ENCODE measurements at regions not wholly inside any gene's neighbourhood (a gene's known extent, or its start where the extent isn't known, plus 50 kb on each side); places are given as distances from the start of the nearest gene placed in this dataset.

- DNase-seq (ENCODE audit: low read depth, low spot score), result no peak
Observed at GRCh38 chr11:32265911-32266310, 169.4 kb downstream of the WT1 start.

GRCh38 chr11:32266601-32267000 is 168.7 kb downstream of the WT1 start:
- no peak for DNase-seq (ENCODE audit: low read depth, low spot score)

GRCh38 chr11:32267679-32268187 is 167.6 kb downstream of the WT1 start:
- DNase-seq (ENCODE audit: low read depth, low spot score), result no peak

- no peak for DNase-seq (ENCODE audit: low read depth, low spot score)
Observed at GRCh38 chr11:32273931-32274330, 161.4 kb downstream of the WT1 start.

- DNase-seq (ENCODE audit: low read depth, low spot score), result no peak
Observed at GRCh38 chr11:32279672-32280071, 155.7 kb downstream of the WT1 start.

GRCh38 chr11:32280339-32280738 is 155.0 kb downstream of the WT1 start:
- no peak for DNase-seq (ENCODE audit: low read depth, low spot score)

- DNase-seq (ENCODE audit: low read depth, low spot score), result no peak
Observed at GRCh38 chr11:32288276-32288675, 147.1 kb downstream of the WT1 start.

GRCh38 chr11:32289701-32290100 is 145.6 kb downstream of the WT1 start:
- DNase-seq (ENCODE audit: low read depth, low spot score), result no peak

- DNase-seq (ENCODE audit: low read depth, low spot score), result no peak
Observed at GRCh38 chr11:32290783-32291182, 144.6 kb downstream of the WT1 start.

- DNase-seq (ENCODE audit: low read depth, low spot score), result no peak
Observed at GRCh38 chr11:32297611-32298011, 137.7 kb downstream of the WT1 start.

GRCh38 chr11:32302826-32303225 is 132.5 kb downstream of the WT1 start:
- DNase-seq (ENCODE audit: low read depth, low spot score), result no peak

- DNase-seq (ENCODE audit: low read depth, low spot score), result no peak
Observed at GRCh38 chr11:32304521-32304920, 130.8 kb downstream of the WT1 start.

- DNase-seq (ENCODE audit: low read depth, low spot score), result no peak
Observed at GRCh38 chr11:32305460-32305859, 129.9 kb downstream of the WT1 start.

GRCh38 chr11:32307471-32307870 is 127.9 kb downstream of the WT1 start:
- DNase-seq (ENCODE audit: low read depth, low spot score), result no peak

- DNase-seq (ENCODE audit: low read depth, low spot score), result no peak
Observed at GRCh38 chr11:32307913-32308312, 127.4 kb downstream of the WT1 start.

GRCh38 chr11:32309530-32310213 is 125.7 kb downstream of the WT1 start:
- no peak for DNase-seq (ENCODE audit: low read depth, low spot score)

GRCh38 chr11:32310214-32310601 is 125.1 kb downstream of the WT1 start:
- no peak for DNase-seq (ENCODE audit: low read depth, low spot score)

GRCh38 chr11:32311346-32312065 is 123.8 kb downstream of the WT1 start:
- DNase-seq (ENCODE audit: low read depth, low spot score), result no peak

- no peak for DNase-seq (ENCODE audit: low read depth, low spot score)
Observed at GRCh38 chr11:32312206-32312817, 123.0 kb downstream of the WT1 start.

- no peak for DNase-seq (ENCODE audit: low read depth, low spot score)
Observed at GRCh38 chr11:32312865-32313403, 122.4 kb downstream of the WT1 start.

GRCh38 chr11:32313477-32313876 is 121.9 kb downstream of the WT1 start:
- DNase-seq (ENCODE audit: low read depth, low spot score), result no peak

GRCh38 chr11:32315121-32315520 is 120.2 kb downstream of the WT1 start:
- no peak for DNase-seq (ENCODE audit: low read depth, low spot score)
